ENCODE measurements at regions not wholly inside any gene's neighbourhood (a gene's known extent, or its start where the extent isn't known, plus 50 kb on each side); places are given as distances from the start of the nearest gene placed in this dataset.

- FAIRE-seq, result no peak
- Histone ChIP-seq H2AFZ (ENCODE audit: control insufficient read depth, low read depth, low read length) (no peak overlapping the region), H4K20me1 (ENCODE audit: control insufficient read depth, insufficient read depth) (no peaks in the 10 kb centered on the region), H3K27me3 (replicated peaks in 1 of 2; ENCODE audit: control insufficient read depth in 2 of 2, insufficient read depth in 2 of 2, low read length in 1 of 2) (no peaks in the 10 kb centered on the region), H3K9ac (ENCODE audit: control insufficient read depth, insufficient read depth, low read length) (no peak overlapping the region), H3K27ac (ENCODE audit: control insufficient read depth, insufficient read depth) (no peak overlapping the region), H3K36me3 (ENCODE audit: control insufficient read depth in 2 of 2, insufficient read depth in 2 of 2, low read length in 1 of 2) (no peaks in the 10 kb centered on the region), H3K4me2 (ENCODE audit: control insufficient read depth, insufficient read depth) (no peak overlapping the region), H3K79me2 (ENCODE audit: control insufficient read depth, insufficient read depth, low read length) (no peaks in the 10 kb centered on the region), H3K4me1 (ENCODE audit: control insufficient read depth, insufficient read depth, low read length) (no peaks in the 10 kb centered on the region), H3K4me3 (no peak overlapping the region), H3K9me3 (replicated peaks; ENCODE audit: control insufficient read depth, insufficient read depth, low read length) (no peaks in the 10 kb centered on the region; the same call in 2 of the 3 replicates)
- TF ChIP-seq KAT2A (conservative IDR thresholded peaks at IDR 0.05; ENCODE audit: control insufficient read depth, low read depth, low read length), result no peak
- TF ChIP-seq SPI1 (IDR thresholded peaks at IDR 0.05; ENCODE audit: borderline replicate concordance, insufficient read depth, low read depth, low read length), result peak; percentile 78
- TF ChIP-seq RUNX3 (IDR thresholded peaks at IDR 0.05; ENCODE audit: low read length), result peak; percentile 73
- peak; percentile 90 for ATAC-seq
- CTCF ChIA-PET, result interaction anchor here (0.6 kb wide), 1 partner anchor 374 kb away, joined by 3 read pairs; no protein-coding TSS in a partner anchor
- SMC1A ChIA-PET (ENCODE audit: uncharacterized antibody, unreplicated experiment), result interaction anchor here (0.6 kb wide), 1 partner anchor 25 kb away, joined by 3 read pairs; no protein-coding TSS in a partner anchor
- DNase-seq (ENCODE audit: low read depth, low spot score), result no peak
- intact Hi-C loops (cut with micrococcal nuclease; ENCODE audit: unreplicated experiment), result no loop called here
- POLR2A ChIA-PET, result no interaction called here
- RAD21 ChIA-PET (ENCODE audit: unreplicated experiment), result no interaction called here
- 78% methylated on average over 4 of the region's 4 CpGs for WGBS (ENCODE audit: insufficient coverage, insufficient replicate concordance, low lambda C conversion rate, missing lambda C conversion rate)
- in situ Hi-C loops (cut with MboI), result no loop called here
- no TSS peak for BruUV-seq (replicated peaks)
These were observed 92.6 kb upstream of the CERS6 start for GRCh38 chr2:168363347-168364092.

DNA sequence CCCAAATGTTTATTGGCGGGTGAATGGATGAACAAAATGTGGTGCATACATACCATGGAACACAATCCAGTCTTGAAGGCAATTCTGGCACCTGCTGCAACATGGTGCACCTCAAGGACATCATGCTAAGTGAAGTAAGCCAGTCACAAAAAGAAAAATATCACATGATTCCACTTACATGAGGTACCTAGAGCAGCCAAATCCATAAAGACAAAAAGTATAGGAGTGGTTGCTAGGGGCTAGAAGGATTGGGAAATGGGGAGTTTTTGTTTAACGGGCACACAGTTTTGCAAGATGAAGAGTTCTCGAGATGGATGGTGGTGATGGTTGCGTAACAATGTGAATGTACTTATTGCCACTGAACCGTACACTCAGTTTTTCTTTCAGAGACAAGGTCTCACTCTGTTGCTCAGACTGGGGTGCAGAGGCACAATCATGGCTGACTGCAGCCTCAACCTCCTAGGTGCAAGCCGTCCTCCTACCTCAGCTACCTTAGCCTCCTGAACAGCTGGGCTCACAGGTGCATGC lies 90.9 kb upstream of the CERS6 start:
- Histone ChIP-seq H3K4me1 (ENCODE audit: control insufficient read depth, insufficient read depth, low read length) (no peaks in the 10 kb centered on the region), H3K27me3 (replicated peaks in 1 of 2; ENCODE audit: control insufficient read depth in 2 of 2, insufficient read depth in 2 of 2, low read length in 1 of 2) (no peaks in the 10 kb centered on the region), H3K27ac (ENCODE audit: control insufficient read depth, insufficient read depth) (no peak overlapping the region), H4K20me1 (ENCODE audit: control insufficient read depth, insufficient read depth) (no peaks in the 10 kb centered on the region), H3K4me3 (no peak overlapping the region), H3K4me2 (ENCODE audit: control insufficient read depth, insufficient read depth) (no peak overlapping the region), H3K9ac (ENCODE audit: control insufficient read depth, insufficient read depth, low read length) (no peak overlapping the region), H3K36me3 (ENCODE audit: control insufficient read depth in 2 of 2, insufficient read depth in 2 of 2, low read length in 1 of 2) (no peaks in the 10 kb centered on the region), H3K79me2 (ENCODE audit: control insufficient read depth, insufficient read depth, low read length) (no peaks in the 10 kb centered on the region), H3K9me3 (replicated peaks; ENCODE audit: control insufficient read depth, insufficient read depth, low read length) (no peaks in the 10 kb centered on the region; the same call in 2 of the 3 replicates), H2AFZ (ENCODE audit: control insufficient read depth, low read depth, low read length) (no peak overlapping the region)
- intact Hi-C loops (cut with micrococcal nuclease; ENCODE audit: unreplicated experiment), result loop anchor here (5.0 kb wide), 1 partner anchor 67 kb away; no protein-coding TSS in a partner anchor
- WGBS (ENCODE audit: insufficient coverage, insufficient replicate concordance, low lambda C conversion rate, missing lambda C conversion rate), result 94% methylated on average over 6 of the region's 6 CpGs
- SMC1A ChIA-PET (ENCODE audit: uncharacterized antibody, unreplicated experiment), result no interaction called here
- FAIRE-seq, result no peak
- CTCF ChIA-PET, result no interaction called here
- no peak for DNase-seq (ENCODE audit: low read depth, low spot score)
- ATAC-seq, result no peak
- no TSS peak for BruUV-seq (replicated peaks)
- RAD21 ChIA-PET (ENCODE audit: unreplicated experiment), result no interaction called here
- in situ Hi-C loops (cut with MboI), result no loop called here
- POLR2A ChIA-PET, result no interaction called here
- TF ChIP-seq, protein P1, sequence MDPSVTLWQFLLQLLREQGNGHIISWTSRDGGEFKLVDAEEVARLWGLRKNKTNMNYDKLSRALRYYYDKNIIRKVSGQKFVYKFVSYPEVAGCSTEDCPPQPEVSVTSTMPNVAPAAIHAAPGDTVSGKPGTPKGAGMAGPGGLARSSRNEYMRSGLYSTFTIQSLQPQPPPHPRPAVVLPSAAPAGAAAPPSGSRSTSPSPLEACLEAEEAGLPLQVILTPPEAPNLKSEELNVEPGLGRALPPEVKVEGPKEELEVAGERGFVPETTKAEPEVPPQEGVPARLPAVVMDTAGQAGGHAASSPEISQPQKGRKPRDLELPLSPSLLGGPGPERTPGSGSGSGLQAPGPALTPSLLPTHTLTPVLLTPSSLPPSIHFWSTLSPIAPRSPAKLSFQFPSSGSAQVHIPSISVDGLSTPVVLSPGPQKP (IDR thresholded peaks at IDR 0.05; ENCODE audit: low read depth, low read length), result no peak
- TF ChIP-seq RAD21 (IDR thresholded peaks at IDR 0.05; ENCODE audit: insufficient read depth, low read depth, low read length) (no peak), ZSCAN29 (IDR thresholded peaks at IDR 0.05) (no peak), EED (IDR thresholded peaks at IDR 0.05; ENCODE audit: low read depth) (no peak), YY1 (IDR thresholded peaks at IDR 0.05; ENCODE audit: low read depth, low read length) (no peak), CREM (IDR thresholded peaks at IDR 0.05; ENCODE audit: low read depth) (no peak), JUND (IDR thresholded peaks at IDR 0.05; ENCODE audit: low read depth, low read length) (no peak), CBFB (IDR thresholded peaks at IDR 0.05; ENCODE audit: low read depth) (no peak), TAF1 (IDR thresholded peaks at IDR 0.05; ENCODE audit: borderline replicate concordance, low read depth, low read length) (no peak), ZBTB4 (CRISPR knock-in tag; IDR thresholded peaks at IDR 0.05) (no peak)
